ENCODE measurements at regions not wholly inside any gene's neighbourhood (a gene's known extent, or its start where the extent isn't known, plus 50 kb on each side); places are given as distances from the start of the nearest gene placed in this dataset.
A peak's percentile ranks its signal among the peaks of the same experiment; 100 is the strongest.

DNA sequence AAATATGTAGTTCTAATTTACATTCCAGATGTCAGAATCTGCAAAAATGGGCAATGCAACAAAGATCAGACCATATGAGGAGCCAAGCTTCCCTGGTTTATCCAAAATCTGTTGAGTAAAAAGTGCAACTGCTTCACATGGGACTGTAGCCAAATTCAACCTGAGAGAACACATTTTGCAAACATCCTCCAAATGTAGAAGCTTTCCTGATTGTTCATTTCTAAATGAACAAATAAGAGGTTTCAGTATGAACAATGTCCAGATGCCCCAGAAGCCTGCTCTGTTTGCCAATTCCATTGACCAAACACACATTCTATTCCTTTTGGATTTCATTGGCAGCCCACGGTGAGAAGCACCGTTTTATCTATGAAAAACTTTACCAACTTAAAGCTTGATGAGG is 117.9 kb upstream of the OSR1 start:
- DNase-seq, result no peak

DNA sequence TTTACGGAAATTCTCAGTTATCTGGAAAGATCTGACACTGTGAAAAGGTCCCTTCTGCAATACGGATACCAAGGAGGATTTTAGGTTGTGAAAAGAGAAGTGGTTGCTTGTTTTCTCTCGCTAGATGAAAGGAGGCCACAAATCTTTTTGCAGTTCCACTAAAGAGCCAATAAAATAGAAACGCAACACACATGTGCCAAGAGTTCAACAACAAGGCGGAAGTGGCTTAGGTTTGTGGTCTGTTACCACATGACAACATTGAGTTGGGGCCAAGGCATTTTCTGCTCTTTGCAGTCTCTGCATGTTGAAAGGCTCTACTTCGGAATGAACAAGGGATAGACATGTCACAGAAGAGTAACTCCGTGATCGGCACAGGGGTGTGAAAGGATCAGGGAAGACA is 115.7 kb upstream of the OSR1 start:
- DNase-seq, result peak; percentile 2

DNA sequence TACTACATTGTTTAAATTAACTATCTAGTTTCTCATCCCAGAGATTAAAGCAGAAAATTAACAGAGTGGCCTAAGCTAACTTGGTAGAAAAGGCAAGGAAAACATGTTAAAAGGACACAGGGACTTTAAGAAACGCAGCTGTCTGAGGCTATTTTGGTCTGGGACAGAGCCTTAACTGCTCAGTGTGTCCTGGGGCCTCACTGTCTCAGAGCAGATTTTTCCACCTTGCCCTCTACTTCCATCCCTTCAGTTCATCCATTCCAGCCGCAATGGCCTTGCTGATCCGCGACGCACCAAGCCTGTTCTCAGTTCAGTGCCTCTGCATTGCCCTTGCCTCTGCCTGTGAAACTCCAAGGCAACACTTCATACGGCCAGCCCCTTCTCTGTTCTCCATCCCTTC is 114.9 kb upstream of the OSR1 start:
- DNase-seq, result no peak

GRCh38 chr2:19472391-19472978 is 114.1 kb upstream of the OSR1 start:
- no peak for DNase-seq

- DNase-seq, result no peak
Observed at GRCh38 chr2:19471491-19471890, 113.1 kb upstream of the OSR1 start.

DNA sequence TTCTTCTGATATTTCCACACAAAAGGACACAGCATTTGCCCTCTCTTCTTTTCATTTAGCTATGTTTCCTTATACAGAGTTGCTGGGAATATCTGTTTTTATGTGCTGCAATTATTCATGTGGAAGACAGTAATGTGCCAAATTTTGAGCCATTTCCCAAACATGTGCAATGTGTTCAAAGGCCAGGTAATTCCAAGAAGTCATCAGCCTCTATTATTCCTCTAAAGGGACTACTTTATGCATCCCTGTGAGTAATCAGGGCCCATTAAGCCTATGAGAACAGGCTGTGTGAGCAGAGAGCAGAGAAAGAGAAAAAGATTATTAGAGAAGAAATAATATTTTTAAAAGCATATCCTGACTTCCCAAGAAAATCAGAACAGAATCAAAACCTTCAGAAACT is 107.6 kb upstream of the OSR1 start:
- DNase-seq, result no peak

DNA sequence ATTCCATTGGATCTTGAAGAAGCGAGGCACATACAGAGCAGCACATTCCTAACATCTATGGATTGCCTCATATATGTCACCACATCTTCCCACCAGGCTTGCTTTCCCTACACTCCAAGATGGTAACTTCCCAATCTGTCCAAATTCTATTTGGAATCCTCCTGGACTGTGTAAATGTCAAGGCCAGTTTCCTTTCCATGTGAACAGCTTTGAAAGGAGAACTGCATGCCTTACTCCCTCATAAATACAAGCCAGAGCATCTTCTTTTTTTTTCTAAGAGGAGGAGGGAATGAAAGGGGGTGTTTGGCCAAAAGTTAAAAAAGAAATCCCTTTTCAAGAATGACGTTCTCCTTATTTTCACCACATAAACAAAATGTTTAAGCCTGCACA is 103.8 kb upstream of the OSR1 start:
- no peak for DNase-seq

DNA sequence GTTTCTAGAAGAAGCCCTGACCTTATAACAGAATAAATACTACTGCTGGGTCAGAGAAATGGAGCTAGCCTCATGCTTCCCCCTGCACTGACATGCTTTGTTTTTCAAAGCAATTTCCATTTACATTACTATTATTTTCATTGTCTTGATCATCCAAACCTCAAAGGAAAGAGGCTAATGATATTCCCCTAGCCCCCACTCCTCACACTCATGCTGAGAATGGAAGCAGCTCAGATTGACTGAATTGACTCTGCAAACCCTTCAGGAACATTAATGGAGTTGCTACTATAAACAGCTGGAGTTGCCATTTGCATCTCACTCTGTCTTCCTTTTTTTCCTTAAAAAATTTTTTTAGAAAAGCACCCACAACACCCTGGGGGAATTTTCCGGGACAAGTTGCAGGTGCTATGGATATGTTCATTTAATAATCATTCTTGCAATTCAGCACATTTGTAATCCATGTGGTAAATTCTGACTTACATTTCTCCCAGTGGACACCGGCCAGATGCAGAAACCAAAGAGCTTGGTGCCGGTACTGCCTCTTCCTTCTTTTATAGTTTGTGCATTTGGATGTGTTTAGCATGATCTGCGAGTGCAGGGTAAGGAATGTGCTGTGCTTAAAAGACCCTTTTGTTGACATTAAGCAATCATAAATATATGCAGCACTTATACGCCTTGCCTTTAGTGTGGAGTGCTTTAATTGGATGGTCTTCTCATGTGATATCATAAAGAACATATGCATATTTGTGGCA is 103.3 kb upstream of the OSR1 start:
- no peak for DNase-seq

- DNase-seq, result no peak
Observed at GRCh38 chr2:19460761-19461160, 102.3 kb upstream of the OSR1 start.

GRCh38 chr2:19458427-19459003 is 100.1 kb upstream of the OSR1 start:
- DNase-seq, result no peak

GRCh38 chr2:19457809-19458208 is 99.4 kb upstream of the OSR1 start:
- no peak for DNase-seq

DNA sequence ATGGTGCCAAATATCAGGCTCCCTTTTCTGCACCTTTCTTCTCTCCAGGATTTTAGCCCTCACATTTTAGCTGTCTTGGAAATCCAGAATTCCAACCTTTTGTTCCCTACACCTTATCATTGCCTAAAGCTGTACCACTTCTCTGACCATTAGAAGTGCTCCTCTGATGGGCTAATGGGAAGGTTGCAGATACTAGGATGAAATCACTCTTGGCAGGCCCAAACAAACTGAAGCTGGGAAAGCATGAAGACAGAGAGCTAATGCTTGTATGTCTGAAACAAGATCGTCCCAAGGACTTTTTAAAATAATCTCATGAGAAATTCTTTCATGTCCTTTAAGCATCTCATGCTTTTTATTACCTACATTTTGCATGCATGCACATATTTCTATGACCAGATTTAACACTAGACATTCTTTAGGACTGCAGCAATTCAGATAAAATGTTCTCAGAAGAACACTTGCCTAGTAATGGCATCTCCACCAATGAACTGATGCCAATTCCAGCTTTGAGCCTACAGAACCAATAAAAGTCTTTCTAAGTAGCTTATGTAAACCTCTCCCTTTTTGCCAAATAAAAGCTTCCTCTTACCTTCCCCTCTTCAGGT is 98.4 kb upstream of the OSR1 start:
- no peak for DNase-seq

DNA sequence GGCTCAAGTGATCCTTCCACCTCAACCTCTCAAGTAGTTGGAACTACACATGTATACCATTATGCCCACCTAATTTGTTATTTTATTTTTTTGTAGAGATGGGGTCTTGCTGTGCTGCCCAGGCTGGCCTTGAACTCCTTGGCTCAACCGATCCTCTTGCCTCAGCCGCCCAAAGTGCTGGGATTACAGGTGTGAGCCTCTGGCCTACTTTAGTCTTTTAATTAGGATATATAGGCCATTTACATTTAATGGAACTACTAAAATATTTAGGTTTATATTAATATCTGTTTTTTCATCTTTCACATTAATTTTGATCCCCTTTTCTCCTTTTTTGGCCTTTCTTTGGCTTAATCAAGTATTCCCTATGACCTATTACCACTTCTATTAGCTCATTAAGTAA is 95.7 kb upstream of the OSR1 start:
- no peak for DNase-seq

DNA sequence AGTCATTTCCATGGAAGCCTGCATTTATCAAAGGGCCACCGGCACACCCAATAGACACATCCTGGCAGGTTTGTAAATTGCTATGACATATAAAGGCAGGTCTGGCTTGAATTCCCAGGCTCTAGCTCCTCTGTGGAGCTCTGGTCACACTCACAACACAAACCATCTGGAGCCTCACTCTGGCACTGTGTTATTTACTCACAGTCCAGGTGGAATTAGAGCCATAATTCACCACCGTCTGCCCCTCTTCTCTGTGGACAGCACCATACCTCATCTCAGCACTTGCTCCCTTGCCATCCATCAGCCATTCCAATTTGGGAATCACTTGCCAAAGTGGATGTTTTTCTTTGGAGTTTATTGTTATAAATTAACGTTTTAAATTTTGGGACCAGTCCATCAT is 84.3 kb upstream of the OSR1 start:
- no peak for DNase-seq

DNA sequence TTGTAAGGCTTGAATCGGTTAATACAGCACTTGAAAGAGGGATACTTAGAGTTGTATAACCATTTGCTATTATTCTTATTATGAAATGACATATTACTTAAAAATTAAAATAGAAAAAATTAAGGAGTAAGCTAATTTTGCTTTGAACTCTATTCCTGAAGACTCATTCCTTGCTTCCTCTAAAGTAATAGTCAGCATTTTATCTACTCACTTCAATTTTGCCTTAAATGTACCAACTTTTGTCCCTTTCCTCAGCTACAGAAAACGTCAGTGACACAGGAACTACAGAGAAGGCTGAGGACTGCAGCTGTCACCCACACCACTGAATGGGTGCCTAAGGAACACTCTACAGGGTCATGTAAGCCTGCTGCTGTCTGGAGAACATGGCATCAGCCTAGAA is 80.7 kb upstream of the OSR1 start:
- no peak for DNase-seq

DNA sequence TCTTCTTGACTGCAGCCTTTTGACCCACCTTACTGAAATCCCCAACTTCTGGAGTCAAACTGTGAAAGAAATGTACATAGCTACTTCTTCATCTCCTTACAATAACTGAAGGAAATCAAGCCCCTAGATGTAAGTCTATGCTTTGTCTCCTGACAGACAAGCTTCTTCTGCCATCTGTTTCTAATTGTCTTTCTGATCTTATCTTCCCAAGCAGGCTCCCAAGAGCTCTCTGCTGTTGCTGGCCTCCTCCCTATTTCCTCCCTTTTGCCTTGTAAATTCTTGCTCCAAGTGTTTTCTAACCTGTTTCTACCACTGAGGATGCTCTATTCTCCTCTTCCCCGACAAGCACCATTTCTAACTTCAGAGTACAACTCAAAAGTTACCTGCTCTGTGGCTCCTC is 77.4 kb upstream of the OSR1 start:
- no peak for DNase-seq

GRCh38 chr2:19434413-19434812 is 76.0 kb upstream of the OSR1 start:
- no peak for DNase-seq

DNA sequence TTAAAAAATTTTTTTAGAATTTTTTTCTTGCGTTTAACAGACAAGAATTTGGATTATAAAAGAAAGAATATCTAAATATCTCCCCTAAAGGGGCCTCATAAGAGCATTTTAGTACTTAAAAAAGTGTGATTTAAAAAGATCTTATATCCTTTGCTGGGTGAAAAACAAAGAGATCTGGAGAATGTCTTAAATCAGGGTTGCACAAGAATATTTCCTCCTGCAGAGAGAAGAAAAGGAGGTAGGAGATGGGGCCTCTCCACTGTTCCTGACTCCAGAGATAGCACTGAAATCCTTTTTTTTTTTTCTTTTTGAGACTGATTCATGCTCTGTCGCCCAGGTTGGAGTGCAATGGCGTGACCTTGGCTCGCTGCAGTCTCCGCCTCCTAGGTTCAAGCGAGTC is 68.5 kb upstream of the OSR1 start:
- DNase-seq, result no peak

GRCh38 chr2:19426144-19426543 is 67.7 kb upstream of the OSR1 start:
- no peak for DNase-seq

GRCh38 chr2:19425419-19425818 is 67.0 kb upstream of the OSR1 start:
- no peak for DNase-seq

DNA sequence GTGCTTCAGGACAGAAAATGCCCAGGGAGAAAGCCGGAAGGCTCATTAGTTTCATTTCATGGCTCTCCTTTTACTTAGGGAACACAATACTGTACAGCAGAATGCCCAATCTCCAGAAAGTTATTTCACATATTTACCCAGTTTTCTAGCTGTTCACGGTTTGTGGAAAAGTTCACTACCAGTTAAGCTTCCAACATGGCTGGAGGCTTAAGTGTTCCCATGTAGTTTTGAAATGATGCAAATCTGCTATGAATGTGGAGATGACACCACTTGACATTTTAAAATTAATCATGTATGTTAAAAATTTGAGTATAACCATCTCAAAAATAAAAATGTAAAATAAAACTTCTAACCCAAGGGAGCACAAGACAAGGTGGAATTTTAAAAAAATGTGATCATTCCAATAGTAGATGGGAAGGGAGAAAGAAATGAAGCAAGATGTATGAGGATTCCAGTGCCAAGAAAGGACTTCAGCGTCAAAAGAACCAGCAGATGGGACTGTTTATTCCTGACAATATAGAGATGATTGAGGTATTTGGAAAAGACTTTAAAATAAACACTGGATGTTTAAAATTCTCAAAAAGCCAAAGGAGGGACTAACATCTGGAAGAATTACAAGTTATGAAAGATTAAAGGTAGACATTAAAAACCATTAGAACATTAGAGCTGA is 60.9 kb upstream of the OSR1 start:
- no peak for DNase-seq

DNA sequence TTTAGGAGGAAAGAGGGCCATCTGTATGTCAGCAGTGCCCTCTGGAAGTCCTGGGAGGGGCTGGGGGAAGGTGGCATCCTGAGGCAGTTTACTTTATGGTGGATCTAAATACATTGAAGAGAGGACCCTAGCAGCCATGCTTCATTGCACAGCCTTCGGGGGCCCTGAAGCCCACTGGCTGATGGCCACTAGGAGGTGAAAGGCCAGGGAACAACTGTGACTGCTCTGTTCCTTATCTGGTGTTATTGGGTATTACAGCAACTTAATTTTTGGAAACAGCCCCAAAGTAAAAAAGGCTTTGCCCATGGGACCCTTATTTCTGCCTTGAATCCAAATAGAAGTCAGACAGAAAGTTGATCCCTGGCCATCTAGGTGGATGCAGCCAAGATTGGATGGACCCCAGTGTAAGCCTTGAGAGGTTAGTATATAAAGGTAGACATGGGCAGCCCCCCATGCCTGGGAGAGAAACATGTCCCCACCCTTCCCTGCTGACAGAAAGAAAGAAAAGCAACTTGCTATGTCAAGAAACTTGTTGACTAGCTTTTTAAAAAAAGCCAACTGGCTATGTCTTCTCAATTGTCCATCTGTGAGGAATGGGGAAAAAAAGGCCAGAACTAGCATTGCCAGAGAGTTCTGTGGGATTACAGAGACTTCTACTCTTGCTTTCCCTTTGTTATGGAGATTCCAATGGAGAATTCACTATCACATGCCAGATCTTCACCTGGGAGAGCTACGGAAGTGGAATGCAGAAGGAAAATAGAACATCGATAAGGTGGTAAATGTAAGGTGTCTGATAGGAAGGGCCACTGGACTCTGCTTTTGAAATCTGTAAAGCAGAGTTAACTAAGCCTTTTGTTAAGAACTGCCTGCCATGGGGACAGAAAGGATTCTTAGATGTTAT is 58.6 kb upstream of the OSR1 start:
- no peak for DNase-seq

DNA sequence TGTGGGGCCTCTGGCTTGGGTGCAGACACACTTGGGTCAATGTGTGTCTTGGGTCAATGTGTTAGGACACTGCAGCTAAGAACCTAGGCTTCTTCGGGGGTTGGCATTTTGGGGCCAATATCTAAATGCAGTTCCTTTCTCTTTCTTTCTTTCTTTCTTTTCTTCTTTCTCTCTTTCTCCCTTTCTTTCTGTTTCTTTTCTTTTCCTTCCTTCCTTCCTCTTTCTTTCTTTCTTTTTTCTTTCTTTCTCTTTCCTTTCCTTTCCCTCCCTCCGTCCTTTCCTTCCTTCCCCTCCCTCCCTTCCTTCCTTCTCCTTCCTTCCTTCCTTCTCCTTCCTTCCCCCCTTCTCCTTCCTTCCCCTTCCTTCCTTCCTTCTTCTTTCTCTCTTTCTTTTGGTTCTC is 57.7 kb upstream of the OSR1 start:
- DNase-seq, result no peak

Data from CD4-positive, alpha-beta T cell treated with Interferon gamma for 1 hour (primary cell).